ENCODE measurements at regions not wholly inside any gene's neighbourhood (a gene's known extent, or its start where the extent isn't known, plus 50 kb on each side); places are given as distances from the start of the nearest gene placed in this dataset.
A peak's percentile ranks its signal among the peaks of the same experiment; 100 is the strongest.

DNA sequence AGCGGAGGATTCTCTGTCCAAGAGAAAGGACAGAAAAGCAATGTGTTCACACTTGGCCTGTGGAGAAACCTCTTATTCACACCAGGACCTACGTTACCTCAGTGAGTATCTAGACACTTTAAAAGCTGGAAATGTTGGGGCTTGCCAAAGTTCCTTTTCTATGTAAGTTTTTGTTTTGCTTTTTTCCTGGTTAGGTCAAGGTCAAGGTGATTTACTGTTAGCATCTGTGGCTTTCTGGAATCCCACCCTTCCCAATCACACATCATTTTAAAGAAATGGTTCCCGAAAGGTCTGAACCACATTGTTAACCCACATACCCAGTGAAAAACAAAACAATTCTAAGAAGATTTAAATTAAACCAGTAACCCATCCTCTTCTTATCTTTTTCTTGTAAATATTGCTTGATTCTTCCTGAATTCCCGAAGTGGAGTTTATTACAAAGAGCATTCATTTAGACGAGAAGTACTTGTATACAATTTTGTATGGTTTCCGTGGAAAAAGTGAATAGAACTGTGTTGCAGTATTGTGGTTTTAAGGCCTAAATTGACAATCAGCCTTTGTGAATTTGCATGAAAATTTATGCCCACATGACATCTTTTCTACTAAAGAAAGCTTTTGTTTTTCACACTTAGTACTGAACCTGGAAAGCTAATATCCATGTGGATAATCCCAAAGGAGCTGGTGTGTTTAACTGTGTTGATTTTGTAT, 827.0 kb upstream of the IGFBP3 start:
- Histone ChIP-seq H3K9me2 (ENCODE audit: insufficient read depth) (no peaks in the 10 kb centered on the region), H3K27me3 (ENCODE audit: insufficient read depth, low read length) (no peaks in the 10 kb centered on the region), H3K4me2 (ENCODE audit: low read length) (peak overlapping the region; percentile 50), H3K4me3 (replicated peaks in 1 of 2; ENCODE audit: low read depth in 1 of 2, low read length in 2 of 2) (no peak overlapping the region), H3K9me3 (ENCODE audit: control insufficient read depth in 1 of 2, insufficient read depth in 1 of 2, low read depth in 1 of 2, low read length in 2 of 2) (no peaks in the 10 kb centered on the region), H3K27ac (ENCODE audit: low read depth, low read length) (no peak overlapping the region), H4K20me1 (ENCODE audit: insufficient read depth) (no peaks in the 10 kb centered on the region), H2AFZ (ENCODE audit: low read depth, low read length, poor library complexity, severe bottlenecking) (no peak overlapping the region), H3K4me1 (ENCODE audit: control insufficient read depth in 1 of 2, insufficient read depth in 2 of 2, low read length in 2 of 2) (peaks cover 29 to 31% of the 10 kb centered on the region in 2 experiments), H3K79me2 (ENCODE audit: insufficient read depth, low read length) (no peaks in the 10 kb centered on the region), H3K36me3 (ENCODE audit: control insufficient read depth in 1 of 2, insufficient read depth in 2 of 2, low read length in 2 of 2) (no peaks in the 10 kb centered on the region), H3K9ac (ENCODE audit: low read length) (no peak overlapping the region)
- intact Hi-C loops (cut with micrococcal nuclease), result no loop called here
- ChIA-PET RAD21 (ENCODE audit: low non-redundant PET in 1 of 2, low total read pairs in 2 of 2, uncharacterized antibody in 2 of 2, unreplicated experiment in 2 of 2) (no interaction called here), CTCF (interaction anchor here (1.2 kb wide), 1 partner anchor 13 kb away, joined by 3 read pairs; no protein-coding TSS in a partner anchor), POLR2A (no interaction called here)
- ATAC-seq, result no peak
- no peak for TF ChIP-seq SRF (IDR thresholded peaks at IDR 0.05; ENCODE audit: low read depth)
- TF ChIP-seq, protein P1, sequence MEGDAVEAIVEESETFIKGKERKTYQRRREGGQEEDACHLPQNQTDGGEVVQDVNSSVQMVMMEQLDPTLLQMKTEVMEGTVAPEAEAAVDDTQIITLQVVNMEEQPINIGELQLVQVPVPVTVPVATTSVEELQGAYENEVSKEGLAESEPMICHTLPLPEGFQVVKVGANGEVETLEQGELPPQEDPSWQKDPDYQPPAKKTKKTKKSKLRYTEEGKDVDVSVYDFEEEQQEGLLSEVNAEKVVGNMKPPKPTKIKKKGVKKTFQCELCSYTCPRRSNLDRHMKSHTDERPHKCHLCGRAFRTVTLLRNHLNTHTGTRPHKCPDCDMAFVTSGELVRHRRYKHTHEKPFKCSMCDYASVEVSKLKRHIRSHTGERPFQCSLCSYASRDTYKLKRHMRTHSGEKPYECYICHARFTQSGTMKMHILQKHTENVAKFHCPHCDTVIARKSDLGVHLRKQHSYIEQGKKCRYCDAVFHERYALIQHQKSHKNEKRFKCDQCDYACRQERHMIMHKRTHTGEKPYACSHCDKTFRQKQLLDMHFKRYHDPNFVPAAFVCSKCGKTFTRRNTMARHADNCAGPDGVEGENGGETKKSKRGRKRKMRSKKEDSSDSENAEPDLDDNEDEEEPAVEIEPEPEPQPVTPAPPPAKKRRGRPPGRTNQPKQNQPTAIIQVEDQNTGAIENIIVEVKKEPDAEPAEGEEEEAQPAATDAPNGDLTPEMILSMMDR (IDR thresholded peaks at IDR 0.05 in 2 of 3, conservative IDR thresholded peaks at IDR 0.05 in 1 of 3; ENCODE audit: borderline replicate concordance in 1 of 3, insufficient read depth in 1 of 3, low read depth in 2 of 3, low read length in 2 of 3), result no peak
- no peak for TF ChIP-seq POLR2AphosphoS5 (IDR thresholded peaks at IDR 0.05; ENCODE audit: low read depth, low read length)
- TF ChIP-seq YY1 (IDR thresholded peaks at IDR 0.05; ENCODE audit: extremely low read depth, insufficient replicate concordance, low read depth, low read length), result no peak
- no peak for TF ChIP-seq SIN3A (IDR thresholded peaks at IDR 0.05; ENCODE audit: low read depth)
- TF ChIP-seq, protein P2, sequence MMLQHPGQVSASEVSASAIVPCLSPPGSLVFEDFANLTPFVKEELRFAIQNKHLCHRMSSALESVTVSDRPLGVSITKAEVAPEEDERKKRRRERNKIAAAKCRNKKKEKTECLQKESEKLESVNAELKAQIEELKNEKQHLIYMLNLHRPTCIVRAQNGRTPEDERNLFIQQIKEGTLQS (IDR thresholded peaks at IDR 0.05), result no peak
- no peak for TF ChIP-seq POLR2A (IDR thresholded peaks at IDR 0.05; ENCODE audit: borderline replicate concordance, extremely low read depth, insufficient read depth, insufficient read length)
- TF ChIP-seq, protein P3, sequence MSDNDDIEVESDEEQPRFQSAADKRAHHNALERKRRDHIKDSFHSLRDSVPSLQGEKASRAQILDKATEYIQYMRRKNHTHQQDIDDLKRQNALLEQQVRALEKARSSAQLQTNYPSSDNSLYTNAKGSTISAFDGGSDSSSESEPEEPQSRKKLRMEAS (IDR thresholded peaks at IDR 0.05), result no peak
- no peak for TF ChIP-seq EZH2phosphoT487 (IDR thresholded peaks at IDR 0.05; ENCODE audit: borderline replicate concordance)
- no peak for TF ChIP-seq ELF1 (IDR thresholded peaks at IDR 0.05; ENCODE audit: borderline replicate concordance, low read depth)
- TF ChIP-seq FOSL1 (IDR thresholded peaks at IDR 0.05; ENCODE audit: low read depth), result no peak
- TF ChIP-seq CEBPB (IDR thresholded peaks at IDR 0.05; ENCODE audit: low read depth), result no peak
- no peak for TF ChIP-seq RAD21 (IDR thresholded peaks at IDR 0.05; ENCODE audit: low read depth)
- no peak for TF ChIP-seq EZH2 (IDR thresholded peaks at IDR 0.05)
- TF ChIP-seq, protein P4, sequence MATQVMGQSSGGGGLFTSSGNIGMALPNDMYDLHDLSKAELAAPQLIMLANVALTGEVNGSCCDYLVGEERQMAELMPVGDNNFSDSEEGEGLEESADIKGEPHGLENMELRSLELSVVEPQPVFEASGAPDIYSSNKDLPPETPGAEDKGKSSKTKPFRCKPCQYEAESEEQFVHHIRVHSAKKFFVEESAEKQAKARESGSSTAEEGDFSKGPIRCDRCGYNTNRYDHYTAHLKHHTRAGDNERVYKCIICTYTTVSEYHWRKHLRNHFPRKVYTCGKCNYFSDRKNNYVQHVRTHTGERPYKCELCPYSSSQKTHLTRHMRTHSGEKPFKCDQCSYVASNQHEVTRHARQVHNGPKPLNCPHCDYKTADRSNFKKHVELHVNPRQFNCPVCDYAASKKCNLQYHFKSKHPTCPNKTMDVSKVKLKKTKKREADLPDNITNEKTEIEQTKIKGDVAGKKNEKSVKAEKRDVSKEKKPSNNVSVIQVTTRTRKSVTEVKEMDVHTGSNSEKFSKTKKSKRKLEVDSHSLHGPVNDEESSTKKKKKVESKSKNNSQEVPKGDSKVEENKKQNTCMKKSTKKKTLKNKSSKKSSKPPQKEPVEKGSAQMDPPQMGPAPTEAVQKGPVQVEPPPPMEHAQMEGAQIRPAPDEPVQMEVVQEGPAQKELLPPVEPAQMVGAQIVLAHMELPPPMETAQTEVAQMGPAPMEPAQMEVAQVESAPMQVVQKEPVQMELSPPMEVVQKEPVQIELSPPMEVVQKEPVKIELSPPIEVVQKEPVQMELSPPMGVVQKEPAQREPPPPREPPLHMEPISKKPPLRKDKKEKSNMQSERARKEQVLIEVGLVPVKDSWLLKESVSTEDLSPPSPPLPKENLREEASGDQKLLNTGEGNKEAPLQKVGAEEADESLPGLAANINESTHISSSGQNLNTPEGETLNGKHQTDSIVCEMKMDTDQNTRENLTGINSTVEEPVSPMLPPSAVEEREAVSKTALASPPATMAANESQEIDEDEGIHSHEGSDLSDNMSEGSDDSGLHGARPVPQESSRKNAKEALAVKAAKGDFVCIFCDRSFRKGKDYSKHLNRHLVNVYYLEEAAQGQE (IDR thresholded peaks at IDR 0.05; ENCODE audit: low read depth), result no peak
- TF ChIP-seq JUND (IDR thresholded peaks at IDR 0.05), result no peak
- no TSS peak for BruUV-seq (replicated peaks)
- DNase-seq (ENCODE audit: low read depth, low spot score), result no peak
